ENCODE measurements at regions not wholly inside any gene's neighbourhood (a gene's known extent, or its start where the extent isn't known, plus 50 kb on each side); places are given as distances from the start of the nearest gene placed in this dataset.
"Not testable (repeated sequence)": the region's sequence is repeated elsewhere in the genome, so short reads cannot be mapped to it uniquely, and the experiment has no call there.

- no peak for DNase-seq
- intact Hi-C loops (cut with micrococcal nuclease): no loop called here
- no peak for ATAC-seq
Observed at GRCh38 chr7:87007038-87007437, 52.4 kb downstream of the ELAPOR2 start.

DNA sequence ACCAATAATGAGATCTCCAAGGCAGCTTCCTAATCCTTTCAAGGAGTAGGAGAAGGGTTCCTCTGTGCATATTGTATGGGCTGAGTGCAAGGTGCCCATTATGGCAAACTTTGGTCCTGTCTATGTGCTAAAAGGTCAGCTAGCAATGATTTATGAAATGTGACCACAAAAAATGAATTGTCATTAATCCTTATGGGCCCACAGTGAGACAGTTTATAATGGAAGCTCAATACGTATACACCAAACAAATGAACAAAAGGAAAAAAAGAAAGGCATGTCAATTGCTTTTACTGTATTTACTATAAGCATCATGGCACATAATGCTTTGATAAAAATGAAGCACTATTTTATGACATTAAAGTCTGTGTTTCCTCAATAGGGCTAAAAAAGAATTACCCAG is 54.5 kb downstream of the ELAPOR2 start:
- intact Hi-C loops (cut with micrococcal nuclease): no loop called here
- DNase-seq (no peak), ATAC-seq (no peak)

DNA sequence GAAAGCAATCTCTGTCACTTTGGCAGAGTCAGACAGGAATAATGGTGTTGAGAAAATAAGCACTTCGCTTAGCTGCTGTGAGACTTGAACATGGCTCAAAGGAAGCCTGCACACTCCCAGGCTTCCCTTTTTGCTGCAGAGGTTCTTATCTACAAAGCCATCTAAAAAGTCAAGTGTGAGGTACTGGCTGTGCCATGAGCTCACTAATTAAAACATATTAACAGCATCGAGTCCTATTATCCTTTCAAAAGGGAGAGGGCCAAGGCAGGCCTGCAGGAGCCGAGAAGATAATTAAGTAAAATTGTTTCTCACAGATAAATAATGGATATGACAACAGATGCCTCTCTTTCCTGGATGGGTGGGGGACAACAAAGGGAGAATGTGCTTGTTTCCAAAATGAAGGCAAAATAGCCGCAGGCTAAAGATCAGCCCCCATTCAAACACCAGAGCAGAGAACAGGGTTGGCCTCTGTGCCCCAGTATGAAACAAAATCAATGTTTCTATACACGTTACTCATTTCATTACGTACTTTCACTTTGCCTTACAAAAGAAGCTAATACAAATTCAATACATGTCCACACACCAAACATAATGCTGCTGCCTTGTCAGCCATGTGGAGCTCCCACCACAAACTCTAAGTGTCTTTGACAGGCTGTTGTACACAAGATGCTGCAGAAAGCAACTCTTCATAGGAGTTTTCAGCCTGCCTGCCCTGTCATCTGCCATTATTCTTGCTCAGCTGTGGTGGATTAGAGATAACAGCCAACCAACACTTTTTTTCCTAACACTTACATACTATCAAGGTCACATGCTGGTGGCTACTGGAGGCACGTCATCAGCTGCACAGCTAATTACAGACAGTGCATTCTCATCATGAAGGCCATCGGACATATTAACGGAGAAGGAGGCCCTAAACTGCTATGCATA is 55.3 kb downstream of the ELAPOR2 start:
- no peak for DNase-seq
- peak; percentile 30 for ATAC-seq
- intact Hi-C loops (cut with micrococcal nuclease): no loop called here

- intact Hi-C loops (cut with micrococcal nuclease): no loop called here
- DNase-seq (no peak), ATAC-seq (no peak)
Observed at GRCh38 chr7:87001214-87001613, 58.2 kb downstream of the ELAPOR2 start.

GRCh38 chr7:87000344-87000743 is 59.1 kb downstream of the ELAPOR2 start:
- ATAC-seq (peak; percentile 69), DNase-seq (no peak)
- intact Hi-C loops (cut with micrococcal nuclease): no loop called here

DNA sequence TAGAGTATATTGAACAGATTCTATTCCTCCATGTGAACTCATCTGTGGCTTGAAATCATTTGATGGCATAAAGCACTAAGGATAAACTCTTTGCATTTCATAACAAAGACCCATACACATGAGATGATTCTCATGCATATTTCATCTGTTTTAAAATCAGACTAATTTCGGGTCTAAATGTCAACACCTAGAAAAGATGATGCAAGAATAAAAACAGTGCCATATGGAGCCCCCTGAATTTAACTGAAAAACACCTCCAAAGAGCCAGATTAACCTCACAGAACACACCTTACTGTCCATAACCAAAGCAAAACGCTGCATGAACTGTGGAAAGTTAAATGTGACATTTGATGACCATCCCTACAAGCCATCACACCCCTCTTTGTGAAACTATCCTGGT is 59.7 kb downstream of the ELAPOR2 start:
- intact Hi-C loops (cut with micrococcal nuclease): no loop called here
- no peak for ATAC-seq
- no peak for DNase-seq

GRCh38 chr7:86995814-86996213 is 63.6 kb downstream of the ELAPOR2 start:
- intact Hi-C loops (cut with micrococcal nuclease): no loop called here
- DNase-seq (no peak), ATAC-seq (no peak)

GRCh38 chr7:86995052-86995725 is 64.3 kb downstream of the ELAPOR2 start:
- no peak for ATAC-seq

DNA sequence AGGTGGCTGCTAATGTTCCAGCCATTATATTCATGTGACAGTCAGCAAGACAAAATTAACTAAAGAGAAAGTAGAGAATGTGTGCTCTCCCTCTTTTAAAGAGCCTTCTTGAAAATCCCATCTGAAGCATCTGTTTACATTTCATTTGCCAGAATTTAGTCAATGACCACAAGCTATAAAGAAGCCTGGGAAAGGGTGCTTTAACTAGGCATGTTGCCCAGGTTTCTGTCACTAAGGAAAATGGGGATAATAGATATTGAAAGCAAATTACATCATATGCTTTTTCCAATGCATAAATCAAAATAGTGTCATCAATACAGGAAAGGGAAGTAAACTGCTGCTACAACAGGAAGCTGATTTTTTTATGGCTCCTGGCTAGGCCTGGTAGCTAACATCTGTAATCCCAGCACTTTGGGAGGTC is 67.7 kb downstream of the ELAPOR2 start:
- DNase-seq: no peak
- no peak for ATAC-seq
- intact Hi-C loops (cut with micrococcal nuclease): no loop called here

More at GRCh38 chr7:86995052-86995725, 64.3 kb downstream of the ELAPOR2 start:
- intact Hi-C loops (cut with micrococcal nuclease): no loop called here
- no peak for DNase-seq

DNA sequence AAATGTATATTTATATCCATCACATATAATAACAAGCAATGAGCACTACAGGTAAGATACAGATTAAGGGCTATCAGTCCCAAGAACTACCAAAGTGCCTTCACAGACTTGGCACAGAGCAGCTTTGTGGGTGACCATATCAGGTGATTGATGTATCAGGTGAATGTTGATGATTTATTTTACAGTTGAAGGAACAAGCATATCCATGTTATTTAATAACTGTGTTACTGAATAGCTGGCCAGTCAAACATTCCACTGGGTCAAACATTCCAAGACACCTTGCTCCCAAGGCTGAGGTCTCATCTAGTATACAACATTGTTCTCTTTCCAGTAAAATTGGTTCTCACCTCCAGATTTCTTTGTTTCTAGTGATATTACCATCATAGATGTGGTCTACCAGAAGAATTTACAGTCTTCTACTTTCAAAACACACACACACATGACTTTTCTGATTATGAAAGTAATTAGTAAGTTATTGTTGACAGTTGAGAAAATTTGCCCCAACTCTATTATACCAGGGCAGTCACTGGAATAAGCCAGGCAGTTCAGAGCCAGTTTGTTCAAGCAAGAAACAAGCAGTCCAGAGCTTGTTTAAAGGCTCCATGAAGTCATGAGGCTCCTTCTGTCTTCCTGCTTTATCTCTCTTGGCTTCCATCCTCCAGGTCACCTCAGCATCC is 68.2 kb downstream of the ELAPOR2 start:
- DNase-seq (no peak), ATAC-seq (no peak)
- intact Hi-C loops (cut with micrococcal nuclease): no loop called here

DNA sequence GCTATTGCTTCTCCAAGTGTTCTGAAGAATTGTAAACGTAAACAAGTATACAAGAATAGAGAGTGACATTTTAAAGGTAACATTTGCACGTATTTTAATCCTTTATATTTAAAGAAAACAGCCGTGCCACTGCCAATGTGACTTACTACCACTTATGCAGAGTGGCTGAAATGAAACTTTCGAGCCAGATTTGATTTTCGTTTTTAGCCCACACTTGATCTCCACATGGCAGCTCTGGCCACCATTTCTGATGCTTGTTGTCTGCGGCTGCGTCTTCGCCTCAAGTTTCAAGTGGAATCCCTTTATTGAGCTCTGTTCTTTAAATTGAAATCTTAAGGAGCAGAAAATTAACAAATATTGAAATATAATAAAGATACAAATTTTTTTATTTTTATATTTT is 70.0 kb downstream of the ELAPOR2 start:
- ATAC-seq: no peak
- intact Hi-C loops (cut with micrococcal nuclease): no loop called here
- DNase-seq: no peak

- intact Hi-C loops (cut with micrococcal nuclease); ATAC-seq; DNase-seq: not testable (repeated sequence)
Observed at GRCh38 chr7:86987834-86988233, 71.6 kb downstream of the ELAPOR2 start.

DNA sequence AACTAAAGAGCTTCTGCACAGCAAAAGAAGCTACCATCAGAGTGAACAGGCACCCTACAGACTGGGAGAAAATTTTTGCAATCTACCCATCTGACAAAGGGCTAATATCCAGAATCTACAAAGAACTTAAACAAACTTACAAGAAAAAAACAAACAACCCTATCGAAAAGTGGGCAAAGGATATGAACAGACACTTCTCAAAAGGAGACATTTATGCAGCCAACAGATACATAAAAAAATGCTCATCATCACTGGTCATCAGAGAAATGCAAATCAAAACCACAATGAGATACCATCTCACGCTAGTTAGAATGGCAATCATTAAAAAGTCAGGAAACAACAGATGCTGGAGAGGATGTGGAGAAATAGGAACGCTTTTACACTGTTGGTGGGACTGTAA is 72.1 kb downstream of the ELAPOR2 start:
- intact Hi-C loops (cut with micrococcal nuclease); ATAC-seq; DNase-seq: not testable (repeated sequence)

GRCh38 chr7:86985342-86985741 is 74.1 kb downstream of the ELAPOR2 start:
- intact Hi-C loops (cut with micrococcal nuclease); ATAC-seq; DNase-seq: not testable (repeated sequence)

- DNase-seq; intact Hi-C loops (cut with micrococcal nuclease); ATAC-seq: not testable (repeated sequence)
Observed at GRCh38 chr7:86983654-86984053, 75.8 kb downstream of the ELAPOR2 start.

GRCh38 chr7:86981937-86982336 is 77.5 kb downstream of the ELAPOR2 start:
- ATAC-seq; intact Hi-C loops (cut with micrococcal nuclease): not testable (repeated sequence)
- peak; percentile 23 for DNase-seq

GRCh38 chr7:86981127-86981526 is 78.3 kb downstream of the ELAPOR2 start:
- intact Hi-C loops (cut with micrococcal nuclease): no loop called here
- ATAC-seq: no peak
- DNase-seq: no peak

DNA sequence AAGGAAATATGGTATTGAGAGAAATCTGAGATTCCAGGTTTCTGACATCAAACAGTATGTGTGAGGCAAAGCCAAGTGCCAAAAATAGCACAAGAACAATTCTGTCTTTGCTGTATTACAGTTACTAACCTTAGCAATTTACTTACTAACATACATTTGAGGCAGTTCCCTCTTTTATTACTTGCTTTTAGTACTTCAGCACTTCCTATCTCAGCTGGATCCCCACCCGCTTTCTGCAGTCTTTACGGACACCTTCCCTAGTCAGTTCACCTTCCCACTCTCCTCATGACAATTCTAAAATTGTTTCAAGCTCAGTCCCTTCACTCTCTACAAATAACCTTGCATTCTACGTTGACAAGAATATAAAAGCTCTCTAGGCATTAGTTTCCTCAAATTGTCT is 79.2 kb downstream of the ELAPOR2 start:
- intact Hi-C loops (cut with micrococcal nuclease): no loop called here
- ATAC-seq: no peak
- no peak for DNase-seq

- DNase-seq (no peak), ATAC-seq (no peak)
- intact Hi-C loops (cut with micrococcal nuclease): no loop called here
Observed at GRCh38 chr7:86978808-86979506, 80.5 kb downstream of the ELAPOR2 start.

Measured in left ventricle myocardium superior (tissue), 1 donor.